NCI-H345 (cell line): ENCODE measurements at regions not wholly inside any gene's neighbourhood (a gene's known extent, or its start where the extent isn't known, plus 50 kb on each side); places are given as distances from the start of the nearest gene placed in this dataset.

Experiments used
- DNase-seq: peaks from one replicate; lab custom pipeline; 2025; lab: John Stamatoyannopoulos, UW

- no peak for DNase-seq
Measured at GRCh38 chr13:30845297-30846214, 60.5 kb upstream of the MEDAG start.

GRCh38 chr13:30846311-30846710 is 59.8 kb upstream of the MEDAG start:
- DNase-seq = no peak

GRCh38 chr13:30846866-30847265 is 59.2 kb upstream of the MEDAG start:
- DNase-seq = no peak

- DNase-seq = no peak
Measured at GRCh38 chr13:30847650-30848307, 58.3 kb upstream of the MEDAG start.

GRCh38 chr13:30848332-30849027 is 57.6 kb upstream of the MEDAG start:
- DNase-seq = no peak

- DNase-seq = no peak
Measured at GRCh38 chr13:30849611-30850010, 56.5 kb upstream of the MEDAG start.

GRCh38 chr13:30850204-30850866 is 55.7 kb upstream of the MEDAG start:
- no peak for DNase-seq

GRCh38 chr13:30850867-30851211 is 55.2 kb upstream of the MEDAG start:
- no peak for DNase-seq

- DNase-seq = no peak
Measured at GRCh38 chr13:30851697-30852096, 54.4 kb upstream of the MEDAG start.

- DNase-seq = no peak
Measured at GRCh38 chr13:30855569-30855968, 50.5 kb upstream of the MEDAG start.

GRCh38 chr13:30856005-30856790 is 49.9 kb upstream of the MEDAG start:
- no peak for DNase-seq
